ENCODE measurements at regions not wholly inside any gene's neighbourhood (a gene's known extent, or its start where the extent isn't known, plus 50 kb on each side); places are given as distances from the start of the nearest gene placed in this dataset.

- H3K4me3 ChIP-seq (ENCODE audit: low read depth, low read length) = no peak overlapping the region
- TF ChIP-seq CTCF (IDR thresholded peaks at IDR 0.05; ENCODE audit: borderline replicate concordance, insufficient read depth, low read depth, low read length) = no peak
These were observed 381.5 kb downstream of the OMA1 start for GRCh38 chr1:58165073-58165472.

GRCh38 chr1:58162952-58163550, 383.5 kb downstream of the OMA1 start:
- peak; percentile 79 for TF ChIP-seq CTCF (IDR thresholded peaks at IDR 0.05; ENCODE audit: borderline replicate concordance, insufficient read depth, low read depth, low read length)
- H3K4me3 ChIP-seq (ENCODE audit: low read depth, low read length) = no peak overlapping the region

- H3K4me3 ChIP-seq (ENCODE audit: low read depth, low read length) = no peak overlapping the region
- no peak for TF ChIP-seq CTCF (IDR thresholded peaks at IDR 0.05; ENCODE audit: borderline replicate concordance, insufficient read depth, low read depth, low read length)
These were observed 387.1 kb downstream of the OMA1 start for GRCh38 chr1:58159434-58159830.

GRCh38 chr1:58158506-58159433, 387.8 kb downstream of the OMA1 start:
- no peak overlapping the region for H3K4me3 ChIP-seq (ENCODE audit: low read depth, low read length)
- TF ChIP-seq CTCF (IDR thresholded peaks at IDR 0.05; ENCODE audit: borderline replicate concordance, insufficient read depth, low read depth, low read length) = no peak

- TF ChIP-seq CTCF (IDR thresholded peaks at IDR 0.05; ENCODE audit: borderline replicate concordance, insufficient read depth, low read depth, low read length) = no peak
- no peak overlapping the region for H3K4me3 ChIP-seq (ENCODE audit: low read depth, low read length)
These were observed 388.5 kb downstream of the OMA1 start for GRCh38 chr1:58158016-58158415.

- TF ChIP-seq CTCF (IDR thresholded peaks at IDR 0.05; ENCODE audit: borderline replicate concordance, insufficient read depth, low read depth, low read length) = no peak
- H3K4me3 ChIP-seq (ENCODE audit: low read depth, low read length) = no peak overlapping the region
These were observed 389.3 kb downstream of the OMA1 start for GRCh38 chr1:58157256-58157655.

- no peak overlapping the region for H3K4me3 ChIP-seq (ENCODE audit: low read depth, low read length)
- TF ChIP-seq CTCF (IDR thresholded peaks at IDR 0.05; ENCODE audit: borderline replicate concordance, insufficient read depth, low read depth, low read length) = no peak
These were observed 389.7 kb downstream of the OMA1 start for GRCh38 chr1:58156831-58157230.
